ENCODE measurements at regions not wholly inside any gene's neighbourhood (a gene's known extent, or its start where the extent isn't known, plus 50 kb on each side); places are given as distances from the start of the nearest gene placed in this dataset.

DNA sequence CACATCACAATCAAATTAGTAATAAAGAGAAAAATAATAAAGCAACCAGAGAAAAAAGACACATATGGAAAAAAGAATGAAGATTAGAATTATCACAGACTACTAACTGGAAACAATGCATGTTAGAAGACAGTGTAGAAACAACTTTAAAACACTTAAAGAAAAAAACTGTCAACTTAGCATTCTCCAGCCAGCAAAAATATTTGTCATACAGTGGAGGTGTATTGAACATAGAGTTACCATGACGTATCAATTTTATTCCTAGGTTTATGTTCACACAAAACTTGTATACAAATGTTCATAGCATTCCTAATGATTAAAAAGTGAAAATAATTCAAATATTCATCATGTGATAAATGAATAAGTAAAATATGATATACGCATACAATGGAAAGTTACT, 61.5 kb upstream of the ADAM23 start (continued):
- TF ChIP-seq, protein P1, sequence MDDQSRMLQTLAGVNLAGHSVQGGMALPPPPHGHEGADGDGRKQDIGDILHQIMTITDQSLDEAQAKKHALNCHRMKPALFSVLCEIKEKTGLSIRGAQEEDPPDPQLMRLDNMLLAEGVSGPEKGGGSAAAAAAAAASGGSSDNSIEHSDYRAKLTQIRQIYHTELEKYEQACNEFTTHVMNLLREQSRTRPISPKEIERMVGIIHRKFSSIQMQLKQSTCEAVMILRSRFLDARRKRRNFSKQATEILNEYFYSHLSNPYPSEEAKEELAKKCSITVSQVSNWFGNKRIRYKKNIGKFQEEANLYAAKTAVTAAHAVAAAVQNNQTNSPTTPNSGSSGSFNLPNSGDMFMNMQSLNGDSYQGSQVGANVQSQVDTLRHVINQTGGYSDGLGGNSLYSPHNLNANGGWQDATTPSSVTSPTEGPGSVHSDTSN (CRISPR knock-in tag; IDR thresholded peaks at IDR 0.05) = no peak
- TF ChIP-seq ZNF660 (tag by site-specific recombination; IDR thresholded peaks at IDR 0.05) = no peak

DNA sequence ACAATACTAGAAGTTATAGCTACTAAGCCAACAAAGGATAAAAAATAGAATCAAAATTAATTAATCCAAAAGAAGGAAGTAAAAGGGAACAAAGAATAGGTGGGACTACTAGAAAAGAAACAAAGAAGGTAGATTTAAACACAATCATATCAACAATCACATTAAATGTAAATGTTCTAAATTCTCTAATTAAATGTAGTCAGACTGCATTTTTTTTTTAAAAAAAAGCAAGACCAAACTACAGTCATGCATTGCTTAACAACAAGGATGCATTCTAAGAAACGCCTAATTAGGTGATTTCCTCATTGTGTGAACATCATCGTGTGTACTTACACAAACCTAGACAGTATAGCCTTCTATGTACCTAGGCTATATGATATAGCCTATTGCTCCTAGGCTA, 59.7 kb upstream of the ADAM23 start:
- ChIA-PET POLR2A (no interaction called here), CTCF (no interaction called here)
- no peak overlapping the region for H3K27ac ChIP-seq (ENCODE audit: extremely low read depth, low read depth, low read length)
- H3K36me3 ChIP-seq (ENCODE audit: control insufficient read depth in 2 of 2, insufficient read depth in 1 of 2, low read length in 2 of 2) = no peaks in the 10 kb centered on the region
- H3K4me1 ChIP-seq (ENCODE audit: control insufficient read depth, insufficient read depth, low read length) = no peaks in the 10 kb centered on the region
- no peak overlapping the region for H3K4me3 ChIP-seq (ENCODE audit: low read depth, low read length)
- H3K9me3 ChIP-seq (ENCODE audit: control insufficient read depth, insufficient read depth, low read depth, low read length) = no peaks in the 10 kb centered on the region; the same call in 1 of the 2 replicates
- TF ChIP-seq SETDB1 (IDR thresholded peaks at IDR 0.05; ENCODE audit: insufficient read length, low read length) = peak; percentile 70
- no peak for TF ChIP-seq ZNF555 (tag by site-specific recombination; conservative IDR thresholded peaks at IDR 0.05)

DNA sequence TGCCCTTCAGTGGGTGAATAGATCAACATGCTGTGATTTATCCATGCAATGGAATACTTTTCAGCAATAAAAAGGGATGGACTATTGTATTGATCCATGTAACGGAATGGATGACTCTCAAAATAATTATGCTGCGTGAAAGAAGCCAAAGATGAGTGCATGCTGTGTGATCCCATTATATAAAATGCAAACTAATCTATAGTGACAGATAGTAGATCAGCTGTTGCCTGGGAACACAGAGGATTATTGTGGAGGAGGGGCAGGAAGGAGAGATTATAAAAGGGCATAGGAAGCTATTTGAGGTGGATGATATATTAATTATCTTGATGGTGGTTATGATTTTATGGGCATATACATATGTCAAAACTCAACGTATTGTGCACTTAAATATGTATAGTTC, 55.5 kb upstream of the ADAM23 start:
- POLR2A ChIA-PET = no interaction called here
- Histone ChIP-seq H3K36me3 (ENCODE audit: control insufficient read depth in 2 of 2, insufficient read depth in 1 of 2, low read length in 2 of 2) (no peaks in the 10 kb centered on the region), H3K27ac (ENCODE audit: extremely low read depth, low read depth, low read length) (no peak overlapping the region), H3K4me3 (ENCODE audit: low read depth, low read length) (no peak overlapping the region), H3K4me1 (ENCODE audit: control insufficient read depth, insufficient read depth, low read length) (no peaks in the 10 kb centered on the region), H3K9me3 (ENCODE audit: control insufficient read depth, insufficient read depth, low read depth, low read length) (no peaks in the 10 kb centered on the region; the same call in 1 of the 2 replicates)
- CTCF ChIA-PET = interaction anchor here (0.6 kb wide), 1 partner anchor 243 kb away, joined by 3 read pairs; no protein-coding TSS in a partner anchor
- TF ChIP-seq, protein P2, sequence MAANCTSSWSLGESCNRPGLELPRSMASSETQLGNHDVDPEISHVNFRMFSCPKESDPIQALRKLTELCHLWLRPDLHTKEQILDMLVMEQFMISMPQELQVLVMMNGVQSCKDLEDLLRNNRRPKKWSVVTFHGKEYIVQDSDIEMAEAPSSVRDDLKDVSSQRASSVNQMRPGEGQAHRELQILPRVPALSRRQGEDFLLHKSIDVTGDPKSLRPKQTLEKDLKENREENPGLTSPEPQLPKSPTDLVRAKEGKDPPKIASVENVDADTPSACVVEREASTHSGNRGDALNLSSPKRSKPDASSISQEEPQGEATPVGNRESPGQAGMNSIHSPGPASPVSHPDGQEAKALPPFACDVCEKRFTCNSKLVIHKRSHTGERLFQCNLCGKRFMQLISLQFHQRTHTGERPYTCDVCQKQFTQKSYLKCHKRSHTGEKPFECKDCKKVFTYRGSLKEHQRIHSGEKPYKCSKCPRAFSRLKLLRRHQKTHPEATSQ (tag by site-specific recombination; IDR thresholded peaks at IDR 0.05) = no peak
- TF ChIP-seq ZNF548 (tag by site-specific recombination; IDR thresholded peaks at IDR 0.05) = no peak

DNA sequence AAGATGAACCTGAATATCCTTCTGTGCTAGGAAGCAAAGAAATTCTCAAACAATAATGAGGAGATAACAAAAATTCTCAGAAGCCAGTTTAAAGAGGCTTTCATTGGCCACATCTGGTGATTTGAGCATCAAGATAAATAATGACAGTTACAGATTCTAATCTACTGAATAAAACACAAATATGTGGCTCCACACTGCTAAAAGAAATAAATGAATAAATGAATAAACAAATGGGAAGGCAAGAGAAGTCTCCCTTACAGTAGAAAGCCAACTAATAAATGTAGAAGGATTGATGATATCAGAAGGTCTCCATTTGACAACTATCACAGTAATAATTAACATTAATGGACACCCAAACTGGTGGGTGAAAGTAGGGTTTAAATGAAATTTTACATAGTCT, 54.6 kb upstream of the ADAM23 start:
- Histone ChIP-seq H3K27ac (ENCODE audit: extremely low read depth, low read depth, low read length) (no peak overlapping the region), H3K36me3 (ENCODE audit: control insufficient read depth in 2 of 2, insufficient read depth in 1 of 2, low read length in 2 of 2) (no peaks in the 10 kb centered on the region), H3K4me3 (ENCODE audit: low read depth, low read length) (no peak overlapping the region), H3K9me3 (ENCODE audit: control insufficient read depth, insufficient read depth, low read depth, low read length) (no peaks in the 10 kb centered on the region; the same call in 1 of the 2 replicates), H3K4me1 (ENCODE audit: control insufficient read depth, insufficient read depth, low read length) (no peaks in the 10 kb centered on the region)
- ChIA-PET CTCF (interaction anchor here (0.6 to 3.9 kb wide), 3 partner anchors 91 to 180 kb away, joined by 3 to 26 read pairs (median 4); no protein-coding TSS in a partner anchor), POLR2A (no interaction called here)
- TF ChIP-seq ZNF510 (tag by site-specific recombination; IDR thresholded peaks at IDR 0.05; ENCODE audit: insufficient replicate concordance) = no peak
- TF ChIP-seq, protein P2 (tag by site-specific recombination; IDR thresholded peaks at IDR 0.05) = no peak
- TF ChIP-seq ZNF701 (tag by site-specific recombination; IDR thresholded peaks at IDR 0.05) = no peak
- TF ChIP-seq ZSCAN30 (tag by site-specific recombination; IDR thresholded peaks at IDR 0.05) = no peak
- TF ChIP-seq TRIM28 (IDR thresholded peaks at IDR 0.05; ENCODE audit: borderline replicate concordance, low read length) = no peak
- no peak for TF ChIP-seq ZBTB8A (tag by site-specific recombination; IDR thresholded peaks at IDR 0.05)
- no peak for TF ChIP-seq ZNF610 (tag by site-specific recombination; IDR thresholded peaks at IDR 0.05; ENCODE audit: borderline replicate concordance)
- TF ChIP-seq ZNF707 (tag by site-specific recombination; IDR thresholded peaks at IDR 0.05) = no peak
- no peak for TF ChIP-seq BCL11B (tag by site-specific recombination; IDR thresholded peaks at IDR 0.05; ENCODE audit: low read depth)
- no peak for TF ChIP-seq MEIS1 (CRISPR knock-in tag; IDR thresholded peaks at IDR 0.05; ENCODE audit: borderline replicate concordance)
- no peak for TF ChIP-seq HOXA7 (CRISPR knock-in tag; IDR thresholded peaks at IDR 0.05; ENCODE audit: borderline replicate concordance)
- TF ChIP-seq, protein P3, sequence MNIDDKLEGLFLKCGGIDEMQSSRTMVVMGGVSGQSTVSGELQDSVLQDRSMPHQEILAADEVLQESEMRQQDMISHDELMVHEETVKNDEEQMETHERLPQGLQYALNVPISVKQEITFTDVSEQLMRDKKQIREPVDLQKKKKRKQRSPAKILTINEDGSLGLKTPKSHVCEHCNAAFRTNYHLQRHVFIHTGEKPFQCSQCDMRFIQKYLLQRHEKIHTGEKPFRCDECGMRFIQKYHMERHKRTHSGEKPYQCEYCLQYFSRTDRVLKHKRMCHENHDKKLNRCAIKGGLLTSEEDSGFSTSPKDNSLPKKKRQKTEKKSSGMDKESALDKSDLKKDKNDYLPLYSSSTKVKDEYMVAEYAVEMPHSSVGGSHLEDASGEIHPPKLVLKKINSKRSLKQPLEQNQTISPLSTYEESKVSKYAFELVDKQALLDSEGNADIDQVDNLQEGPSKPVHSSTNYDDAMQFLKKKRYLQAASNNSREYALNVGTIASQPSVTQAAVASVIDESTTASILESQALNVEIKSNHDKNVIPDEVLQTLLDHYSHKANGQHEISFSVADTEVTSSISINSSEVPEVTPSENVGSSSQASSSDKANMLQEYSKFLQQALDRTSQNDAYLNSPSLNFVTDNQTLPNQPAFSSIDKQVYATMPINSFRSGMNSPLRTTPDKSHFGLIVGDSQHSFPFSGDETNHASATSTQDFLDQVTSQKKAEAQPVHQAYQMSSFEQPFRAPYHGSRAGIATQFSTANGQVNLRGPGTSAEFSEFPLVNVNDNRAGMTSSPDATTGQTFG (tag by site-specific recombination; IDR thresholded peaks at IDR 0.05; ENCODE audit: borderline replicate concordance) = no peak

All from HEK293 (cell line).